HL-60/S4 (cell line): ENCODE measurements at regions not wholly inside any gene's neighbourhood (a gene's known extent, or its start where the extent isn't known, plus 50 kb on each side); places are given as distances from the start of the nearest gene placed in this dataset.

Experiments used
- in situ Hi-C: fragments of 300-500 bp; cut with MboI; formaldehyde crosslinking; loops from 2 replicates; pipeline ENCODE4 v1.14.3; 2022; ENCODE audit warnings: low sequenced_read_pairs

GRCh38 chr2:23322567-23323197 lies 62.3 kb upstream of the KLHL29 start:
- in situ Hi-C loops: no loop called here

- in situ Hi-C loops: no loop called here
Observed at GRCh38 chr2:23323198-23323916, 61.6 kb upstream of the KLHL29 start.

- in situ Hi-C loops: no loop called here
Observed at GRCh38 chr2:23323917-23324680, 60.9 kb upstream of the KLHL29 start.

- in situ Hi-C loops: no loop called here
Observed at GRCh38 chr2:23326330-23326729, 58.6 kb upstream of the KLHL29 start.

GRCh38 chr2:23327416-23327815 lies 57.6 kb upstream of the KLHL29 start:
- in situ Hi-C loops: no loop called here

GRCh38 chr2:23327887-23328286 lies 57.1 kb upstream of the KLHL29 start:
- in situ Hi-C loops: no loop called here

GRCh38 chr2:23330214-23330613 lies 54.8 kb upstream of the KLHL29 start:
- in situ Hi-C loops: no loop called here
